ENCODE measurements at regions not wholly inside any gene's neighbourhood (a gene's known extent, or its start where the extent isn't known, plus 50 kb on each side); places are given as distances from the start of the nearest gene placed in this dataset.

DNA sequence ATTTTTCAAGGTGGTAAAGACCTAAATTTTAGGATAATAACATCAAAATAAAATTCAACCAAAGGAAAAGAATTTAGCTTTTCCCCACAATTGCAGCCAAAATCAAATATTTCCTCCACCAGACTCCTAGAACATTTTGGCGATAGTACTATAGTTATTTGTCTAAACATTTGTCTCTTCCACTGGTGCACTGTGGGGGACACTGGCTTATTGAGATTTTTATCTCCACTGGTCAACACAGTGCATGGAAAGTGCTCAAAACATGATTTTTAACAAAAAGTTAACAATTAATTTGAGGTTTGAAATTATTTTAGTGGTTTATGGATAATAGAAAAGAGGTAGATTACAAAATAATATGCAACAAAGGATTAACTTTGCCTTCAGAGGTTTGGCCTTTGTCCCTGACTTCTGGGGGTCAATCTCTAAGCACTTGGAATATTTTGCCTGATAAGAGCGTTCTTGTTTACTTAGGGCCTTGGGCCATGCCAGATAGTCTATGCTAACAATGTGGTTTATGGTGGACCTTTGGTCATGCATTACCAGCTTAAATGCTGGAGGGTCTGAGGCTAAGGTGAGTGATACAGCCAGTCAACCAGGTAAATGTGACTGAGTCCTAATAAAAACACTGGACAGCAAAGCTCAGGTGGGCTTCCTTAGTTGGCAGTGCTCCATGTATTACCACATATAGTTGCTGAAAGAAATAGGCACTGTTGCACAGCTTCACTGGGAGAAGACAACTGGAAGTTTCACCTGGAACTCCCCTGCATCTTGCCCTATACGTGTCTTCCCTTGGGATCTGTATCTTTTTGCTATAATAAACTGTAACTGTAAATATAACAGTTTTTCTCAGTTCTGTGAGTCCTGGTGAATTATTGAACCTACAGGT is 67.2 kb upstream of the SATB2 start:
- Histone ChIP-seq H3K4me3 (replicated peaks in 1 of 3; ENCODE audit: insufficient read depth in 1 of 3, low read depth in 1 of 3, low read length in 3 of 3) (no peak overlapping the region), H3K4me1 (ENCODE audit: control insufficient read depth, extremely low read depth, insufficient read depth, low read length) (no peaks in the 10 kb centered on the region), H3K36me3 (ENCODE audit: control insufficient read depth in 2 of 2, extremely low read depth in 1 of 2, insufficient read depth in 2 of 2, low read length in 2 of 2) (no peaks in the 10 kb centered on the region), H3K27ac (ENCODE audit: insufficient read depth, low read depth, low read length) (no peak overlapping the region), H4K20me1 (replicated peaks; ENCODE audit: control insufficient read depth, extremely low read depth, insufficient read depth, low read length) (no peaks in the 10 kb centered on the region), H3K9me1 (replicated peaks; ENCODE audit: control insufficient read depth, extremely low read depth, insufficient read depth, low read length) (no peaks in the 10 kb centered on the region), H3K9ac (replicated peaks; ENCODE audit: extremely low read depth, insufficient read depth, low read length) (no peak overlapping the region), H3K4me2 (ENCODE audit: insufficient read depth, low read length) (no peak overlapping the region), H3K9me3 (replicated peaks; ENCODE audit: control insufficient read depth, insufficient read depth, low read length) (no peaks in the 10 kb centered on the region), H3K79me2 (ENCODE audit: control insufficient read depth, insufficient read depth, low read length) (no peaks in the 10 kb centered on the region), H2AFZ (ENCODE audit: low read depth, low read length) (no peak overlapping the region), H3K27me3 (ENCODE audit: control insufficient read depth in 2 of 2, insufficient read depth in 2 of 2, low read length in 2 of 2) (no peaks in the 10 kb centered on the region)
- dilution Hi-C loops (cut with MboI; ENCODE audit: extremely low pct_ligation_motif_present, low sequenced_read_pairs): no loop called here
- FAIRE-seq (no peak), DNase-seq (ENCODE audit: low read depth, low spot score) (no peak)
- ChIA-PET POLR2A (no interaction called here), CTCF (interaction anchor here (1.2 kb wide), 1 partner anchor 36 kb away, joined by 3 read pairs; no protein-coding TSS in a partner anchor)
- TF ChIP-seq CTCF (IDR thresholded peaks at IDR 0.05; ENCODE audit: extremely low read depth in 1 of 2, insufficient read depth in 1 of 2, low read depth in 1 of 2, low read length in 2 of 2): no peak
- no peak for TF ChIP-seq FOS (IDR thresholded peaks at IDR 0.05; ENCODE audit: borderline replicate concordance, insufficient read depth, low read length)
- TF ChIP-seq, protein P1, sequence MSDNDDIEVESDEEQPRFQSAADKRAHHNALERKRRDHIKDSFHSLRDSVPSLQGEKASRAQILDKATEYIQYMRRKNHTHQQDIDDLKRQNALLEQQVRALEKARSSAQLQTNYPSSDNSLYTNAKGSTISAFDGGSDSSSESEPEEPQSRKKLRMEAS (IDR thresholded peaks at IDR 0.05; ENCODE audit: insufficient read depth, insufficient read length): no peak
- no peak for TF ChIP-seq POLR2A (IDR thresholded peaks at IDR 0.05; ENCODE audit: low read depth, low read length)
- TF ChIP-seq JUN (IDR thresholded peaks at IDR 0.05; ENCODE audit: borderline replicate concordance, insufficient read depth, insufficient read length, low read depth): no peak
- TF ChIP-seq EZH2 (IDR thresholded peaks at IDR 0.05; ENCODE audit: borderline replicate concordance, low read depth, low read length, severe bottlenecking): no peak
- no peak for TF ChIP-seq POLR2AphosphoS5 (IDR thresholded peaks at IDR 0.05; ENCODE audit: insufficient read depth, low read depth, low read length)
- no peak for TF ChIP-seq GATA2 (IDR thresholded peaks at IDR 0.05; ENCODE audit: insufficient read depth, insufficient read length, low read depth, low read length)
- no peak for TF ChIP-seq MYC (IDR thresholded peaks at IDR 0.05; ENCODE audit: low read depth, low read length)
- BruUV-seq (replicated peaks): no TSS peak
- intact Hi-C loops (cut with micrococcal nuclease): no loop called here

All from endothelial cell of umbilical vein (primary cell).